Activated naive CD8-positive, alpha-beta T cell treated with anti-CD3 and anti-CD28 coated beads, Interleukin-2, amount 50 U/mL, for 16 hours (primary cell): ENCODE measurements at regions not wholly inside any gene's neighbourhood (a gene's known extent, or its start where the extent isn't known, plus 50 kb on each side); places are given as distances from the start of the nearest gene placed in this dataset.

ENCODE experiments used
- DNase-seq: peaks from one replicate; pipeline ENCODE4 v3.0.0-alpha.2; 2020; ENCODE audit warnings: low read depth, low spot score

DNA sequence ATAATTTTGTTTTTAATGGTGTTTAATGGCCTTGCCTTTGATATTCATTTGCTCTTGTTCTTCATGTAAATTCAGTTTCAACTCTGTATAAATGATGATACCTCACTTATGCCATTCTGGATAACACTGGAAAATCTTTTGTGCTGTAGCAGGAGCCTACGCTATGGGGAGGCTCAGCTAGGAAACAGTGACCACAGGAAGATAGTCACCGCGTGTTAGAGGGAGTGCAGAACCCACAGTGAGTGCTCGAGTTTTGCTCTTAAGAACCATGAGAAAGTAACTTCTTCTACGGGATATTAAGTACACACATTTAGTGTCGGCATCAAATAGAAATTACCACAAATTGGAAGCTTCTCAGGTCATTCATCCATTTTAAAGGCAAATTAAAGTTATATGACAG, 143.9 kb downstream of the IRX2 start:
- DNase-seq, result no peak

DNA sequence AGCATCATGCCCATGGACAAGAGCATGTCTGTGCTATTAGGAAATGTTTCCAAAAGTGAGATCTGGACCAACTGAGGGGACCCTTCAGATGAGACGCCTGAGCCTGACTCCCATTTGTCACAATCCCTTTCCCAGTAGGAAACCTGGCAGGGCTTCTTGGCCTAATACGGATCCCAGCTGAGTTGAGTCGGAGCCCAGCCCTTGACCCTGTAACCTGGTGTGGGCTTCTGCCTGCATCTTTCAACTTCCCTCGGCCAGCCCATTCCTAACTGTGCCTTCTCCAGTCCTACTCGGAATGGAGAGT, 148.3 kb downstream of the IRX2 start:
- DNase-seq, result no peak

DNA sequence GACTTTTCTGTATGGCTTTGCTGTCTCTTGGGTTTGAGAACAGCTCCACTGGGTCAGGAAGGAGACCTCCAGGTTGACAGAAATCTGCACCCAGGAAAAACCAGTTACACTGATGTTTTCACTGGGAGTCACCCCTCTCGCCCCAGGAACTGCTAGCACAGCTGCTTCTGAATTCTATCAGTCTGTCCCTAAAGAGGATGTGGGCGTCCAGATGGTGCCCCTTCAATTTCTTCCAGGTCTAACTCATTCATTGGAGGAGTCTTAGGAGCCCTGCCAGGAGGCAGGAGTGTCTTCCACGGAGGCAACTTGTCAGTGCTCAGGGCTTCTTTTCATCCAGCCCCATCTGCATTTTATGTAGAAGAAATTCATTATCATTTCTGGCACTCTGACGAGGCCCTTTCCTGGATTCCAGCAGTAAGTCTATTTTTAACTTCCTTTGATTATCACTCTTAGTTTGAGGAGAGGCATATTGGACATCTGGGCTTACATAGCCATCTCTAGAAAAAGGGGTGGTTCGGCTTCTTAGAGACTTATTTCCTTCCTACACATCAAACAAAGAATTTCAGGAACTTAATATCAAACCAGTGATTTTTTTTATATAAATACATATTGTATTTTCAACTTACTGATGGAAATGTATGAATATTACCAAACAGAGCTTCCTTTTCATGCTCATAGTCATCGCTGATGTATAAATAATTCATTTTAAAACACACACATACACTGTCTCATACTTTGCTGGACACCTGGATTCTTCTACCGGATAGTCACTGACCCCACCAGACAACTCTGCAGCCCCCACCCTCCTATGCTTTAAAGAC, 148.8 kb downstream of the IRX2 start:
- DNase-seq, result no peak

DNA sequence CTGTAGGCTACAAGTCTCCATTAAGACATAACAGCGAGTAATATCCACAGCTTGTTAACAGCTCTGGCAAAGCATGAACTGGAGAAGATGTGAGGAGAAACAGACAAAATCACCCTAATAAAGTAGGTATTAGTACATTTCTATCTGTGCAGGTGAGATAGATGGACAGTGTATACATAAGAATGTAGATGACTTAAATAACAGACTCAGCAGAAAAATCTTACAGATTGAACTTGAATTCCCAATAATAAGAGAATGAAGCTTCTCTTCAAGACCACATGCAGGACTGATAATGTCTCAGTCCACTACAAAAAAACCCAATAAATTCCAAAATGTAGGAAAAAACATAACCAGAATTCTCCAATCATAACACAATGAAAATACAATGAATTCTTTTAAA, 153.0 kb downstream of the IRX2 start:
- DNase-seq, result no peak

DNA sequence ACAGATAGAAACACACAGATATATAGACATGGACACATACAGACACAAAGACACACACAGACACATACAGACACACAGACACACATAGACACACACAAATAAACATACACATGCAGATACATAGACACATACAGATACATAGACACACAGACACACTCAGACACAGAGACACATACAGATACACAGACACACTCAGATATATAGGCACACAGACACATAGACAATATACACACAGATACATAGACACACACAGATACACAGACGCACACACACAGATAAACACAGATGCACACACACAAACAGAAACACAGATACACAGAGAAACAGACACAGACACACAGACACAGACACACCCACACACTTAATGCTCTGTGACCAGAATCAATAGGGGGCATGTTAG, 156.8 kb downstream of the IRX2 start:
- no peak for DNase-seq

DNA sequence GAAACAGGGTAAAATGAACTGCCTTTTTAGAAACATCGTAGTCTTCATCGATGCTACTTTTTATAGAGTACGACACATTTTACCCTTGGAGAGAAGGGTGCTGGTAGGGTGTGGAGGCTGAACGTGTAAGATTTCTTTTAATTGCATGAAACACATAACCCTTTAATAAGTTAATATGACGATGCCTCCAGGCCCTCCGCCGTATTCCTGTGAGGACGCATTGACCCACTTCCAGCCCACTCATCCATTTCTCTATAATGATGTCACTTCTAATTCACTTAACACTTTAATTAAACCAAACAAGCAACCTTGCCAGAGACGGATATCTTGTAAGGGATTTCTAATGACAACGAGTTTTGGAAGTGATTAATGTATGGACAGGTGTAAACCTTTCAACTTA, 158.7 kb downstream of the IRX2 start:
- DNase-seq, result no peak

DNA sequence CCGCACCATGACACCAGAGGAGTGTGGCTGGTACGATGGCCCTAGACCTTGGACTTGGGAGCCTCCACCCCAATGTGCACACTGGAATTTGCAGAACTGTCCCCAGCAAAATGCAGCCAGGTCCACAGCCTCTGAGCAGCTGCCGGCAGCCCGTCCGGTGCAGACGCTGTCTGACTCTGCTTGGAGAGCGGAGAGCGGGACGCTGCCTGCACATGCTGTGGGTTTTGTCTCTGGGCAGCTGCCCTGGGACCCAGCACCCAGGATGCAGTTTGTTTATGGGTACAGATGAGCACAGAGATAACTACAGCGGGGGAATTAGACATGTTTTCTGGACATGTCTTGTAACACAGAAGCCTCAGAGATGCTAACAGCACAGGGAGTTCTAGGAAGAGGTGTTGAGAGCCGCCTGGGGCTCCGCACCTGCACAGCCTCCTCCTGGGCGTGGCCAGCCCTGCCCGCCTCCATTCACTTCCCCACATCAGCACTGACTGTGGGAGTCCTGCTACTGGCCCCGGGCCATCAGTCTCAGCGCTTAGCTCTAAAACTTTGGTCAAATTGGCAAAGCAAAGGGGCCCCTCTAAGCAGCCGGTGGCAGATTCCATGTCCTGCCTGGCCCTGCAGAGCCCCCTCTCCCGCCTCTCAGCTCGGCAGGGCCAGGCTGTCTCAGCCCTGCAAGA, 159.6 kb downstream of the IRX2 start:
- DNase-seq, result no peak

DNA sequence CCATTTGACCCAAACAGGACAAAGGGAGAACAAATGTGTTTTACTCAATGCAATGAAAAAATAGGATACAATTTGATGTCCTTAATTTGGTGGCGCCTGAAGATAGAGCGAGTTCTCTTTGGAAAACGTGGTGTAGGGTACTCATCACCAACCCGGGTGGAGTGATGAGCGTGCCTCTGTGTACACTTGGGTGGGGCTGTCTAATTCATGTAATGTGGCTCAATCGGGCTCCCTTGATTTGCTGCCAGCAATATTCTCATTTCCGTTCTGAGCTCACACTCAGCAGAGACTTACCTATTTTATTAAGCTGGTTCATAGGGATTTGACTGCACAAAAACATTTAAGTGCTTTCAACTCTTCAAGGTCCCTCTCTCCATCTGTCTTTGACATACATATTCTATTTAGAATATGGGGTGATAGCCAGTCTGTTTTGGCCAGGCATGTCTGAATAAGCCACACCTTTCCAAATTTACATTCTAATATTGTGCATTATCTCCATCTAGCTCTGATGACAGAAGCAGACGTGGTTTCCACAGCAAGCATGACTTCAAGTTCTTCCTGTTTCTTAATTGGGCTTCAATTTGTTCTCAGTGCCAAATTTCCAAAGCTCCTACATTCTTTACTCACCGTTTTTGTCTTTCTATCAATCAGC, 162.5 kb downstream of the IRX2 start:
- DNase-seq, result no peak

DNA sequence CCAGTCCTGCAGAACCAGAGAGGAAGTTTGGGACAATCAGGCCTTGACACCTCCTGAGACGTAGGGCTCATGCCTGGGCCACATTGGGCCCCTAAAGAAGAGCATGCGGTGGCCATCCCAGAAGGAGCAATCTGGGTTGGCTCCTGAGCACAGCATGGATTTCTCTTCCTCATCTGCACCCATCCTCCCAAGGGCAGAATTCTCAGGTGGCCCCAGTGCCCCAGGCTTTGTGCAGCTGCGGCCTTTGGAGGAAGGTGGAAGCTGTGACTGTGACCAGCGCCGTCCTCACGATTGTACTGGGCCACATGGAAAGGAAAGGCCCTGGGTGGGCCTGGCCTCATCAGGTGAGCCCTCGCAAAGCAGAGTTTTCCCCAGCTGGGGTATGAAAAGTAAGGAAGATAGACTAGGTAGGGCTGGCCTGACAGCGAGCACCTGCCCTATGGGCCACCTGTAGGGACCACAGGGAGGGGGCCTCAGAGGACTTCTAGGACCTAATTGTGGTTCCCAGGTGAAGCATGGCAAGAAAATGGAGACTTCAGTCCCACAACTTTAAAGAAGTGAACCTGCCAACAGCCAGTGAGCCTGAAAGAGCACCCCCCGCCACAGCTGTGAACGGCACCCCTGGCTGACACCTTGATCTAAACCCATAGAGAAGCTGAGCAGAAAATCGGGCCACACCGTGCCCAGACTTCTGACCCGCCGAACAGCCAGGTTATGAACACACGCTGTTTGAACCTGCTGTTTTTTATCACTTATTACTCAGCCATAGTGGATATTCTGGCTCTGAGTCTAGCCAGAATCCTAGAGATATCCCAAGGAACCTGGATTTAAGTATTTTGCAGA, 164.1 kb downstream of the IRX2 start:
- no peak for DNase-seq

DNA sequence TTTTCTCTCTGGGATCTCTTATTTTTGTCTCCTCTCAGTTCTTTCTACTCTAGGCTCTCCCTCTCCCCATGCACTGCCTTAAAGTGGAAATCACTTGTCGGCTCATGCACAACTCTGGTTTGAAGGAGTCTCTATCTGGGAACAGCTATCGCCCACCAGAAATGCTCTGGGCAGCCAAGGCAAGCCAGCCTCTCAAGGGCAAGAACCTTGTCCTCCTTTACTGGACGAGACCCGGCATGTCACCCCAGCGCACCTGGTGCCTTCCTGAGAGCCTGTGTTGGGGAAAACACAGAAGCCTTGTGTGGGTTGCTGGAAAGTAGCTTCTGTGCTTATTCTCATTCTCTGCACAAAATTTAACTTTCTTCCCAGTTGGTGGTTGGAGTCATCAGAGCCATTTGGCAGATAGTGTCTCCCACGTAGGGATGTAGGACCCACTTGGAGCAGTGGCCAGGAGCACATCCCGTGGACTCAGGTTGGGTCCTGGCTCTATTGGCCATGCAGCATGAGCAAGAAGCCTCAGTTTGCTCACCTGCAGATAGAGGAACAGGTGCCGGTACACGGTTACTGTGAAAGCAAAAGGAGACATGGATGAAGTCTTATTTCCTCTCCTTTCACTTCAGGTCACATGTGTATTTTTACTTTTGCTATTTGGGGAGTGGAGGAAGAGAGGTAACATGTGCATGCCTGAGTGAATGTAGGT, 165.3 kb downstream of the IRX2 start:
- no peak for DNase-seq

DNA sequence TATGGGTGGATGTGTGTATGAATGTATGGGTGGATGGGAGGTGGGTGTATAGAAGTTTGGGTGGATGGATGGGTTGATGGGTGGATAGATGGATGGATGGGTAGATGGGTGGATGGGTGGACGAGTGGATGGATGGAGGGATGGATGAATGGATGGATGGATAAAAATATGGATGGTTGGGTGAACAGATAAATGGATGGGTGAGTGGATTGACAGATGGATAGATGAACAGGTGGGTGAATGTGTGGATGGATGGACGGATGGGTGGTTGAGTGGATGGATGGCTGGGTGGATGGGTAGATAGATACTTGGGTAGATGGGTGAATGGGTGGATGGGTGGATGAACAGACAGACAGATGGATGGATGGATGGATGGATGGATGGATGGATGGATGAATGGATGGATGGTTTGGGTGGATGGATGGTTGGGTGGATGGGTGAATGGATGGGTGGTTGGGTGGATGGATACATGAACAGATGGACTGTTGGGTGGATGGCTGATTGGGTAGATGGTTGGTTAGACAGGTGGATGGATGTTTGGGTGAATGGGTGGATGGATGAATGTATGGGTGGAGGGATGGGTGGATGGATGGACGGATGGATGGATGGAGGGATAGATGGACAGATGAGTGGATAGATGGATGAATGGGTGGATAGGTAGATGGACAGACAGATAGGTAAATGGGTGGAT, 166.8 kb downstream of the IRX2 start:
- DNase-seq, result no peak

DNA sequence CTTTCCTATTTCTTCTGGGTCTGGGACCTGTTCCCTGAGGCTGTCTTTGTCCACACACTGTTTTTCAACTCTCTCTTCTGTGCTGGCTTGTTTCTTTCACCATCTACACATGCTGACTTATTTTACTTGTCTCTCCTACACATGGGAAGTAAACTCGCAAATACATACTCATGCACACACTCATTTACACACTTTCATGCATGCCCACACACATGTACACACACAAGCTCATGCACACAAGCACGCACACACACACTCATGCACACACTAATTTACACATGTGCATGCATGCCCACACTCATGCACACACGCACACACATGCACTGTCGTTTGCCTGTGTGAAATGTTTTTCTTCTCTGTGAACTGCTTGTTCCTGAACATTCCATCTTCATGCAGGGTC, 169.0 kb downstream of the IRX2 start:
- no peak for DNase-seq

DNA sequence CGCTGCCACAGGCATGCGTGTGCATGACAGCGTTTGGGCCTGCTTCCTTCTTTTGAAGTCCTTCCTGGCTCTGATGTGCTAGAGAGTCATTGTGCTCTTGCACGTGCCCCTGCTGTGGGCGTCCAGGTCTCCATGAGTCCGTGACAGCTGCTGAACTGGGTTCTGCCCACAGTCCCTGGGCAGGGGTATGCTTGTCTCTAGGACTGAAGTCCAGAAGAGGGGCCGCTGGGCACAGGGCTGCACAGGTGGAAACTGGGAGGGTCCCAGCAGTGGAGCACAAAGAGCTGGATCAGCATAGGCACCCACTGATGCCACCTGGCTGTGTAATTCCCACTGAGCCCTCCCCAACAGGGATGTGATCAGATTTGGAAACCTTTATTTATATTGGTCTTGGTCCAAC, 169.4 kb downstream of the IRX2 start:
- DNase-seq, result no peak

DNA sequence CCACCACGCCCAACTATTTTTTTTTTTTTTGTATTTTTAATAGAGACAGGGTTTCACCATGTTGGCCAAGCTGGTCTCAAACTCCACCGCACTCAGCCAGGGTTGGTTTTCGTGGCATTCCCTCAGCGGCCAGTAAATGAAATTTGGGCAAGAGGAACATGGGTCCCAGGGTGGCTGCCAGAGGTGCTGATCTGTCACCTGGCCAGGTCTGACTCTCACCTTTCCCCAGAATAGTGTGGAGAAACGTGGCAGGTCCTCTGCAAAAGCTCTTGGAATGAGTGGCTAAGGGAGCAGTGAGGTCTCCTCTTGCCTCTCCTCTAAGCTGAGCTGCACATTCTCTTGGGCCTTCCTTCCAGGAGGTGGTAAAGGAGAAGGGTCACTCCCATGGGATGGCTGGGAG, 170.1 kb downstream of the IRX2 start:
- no peak for DNase-seq

DNA sequence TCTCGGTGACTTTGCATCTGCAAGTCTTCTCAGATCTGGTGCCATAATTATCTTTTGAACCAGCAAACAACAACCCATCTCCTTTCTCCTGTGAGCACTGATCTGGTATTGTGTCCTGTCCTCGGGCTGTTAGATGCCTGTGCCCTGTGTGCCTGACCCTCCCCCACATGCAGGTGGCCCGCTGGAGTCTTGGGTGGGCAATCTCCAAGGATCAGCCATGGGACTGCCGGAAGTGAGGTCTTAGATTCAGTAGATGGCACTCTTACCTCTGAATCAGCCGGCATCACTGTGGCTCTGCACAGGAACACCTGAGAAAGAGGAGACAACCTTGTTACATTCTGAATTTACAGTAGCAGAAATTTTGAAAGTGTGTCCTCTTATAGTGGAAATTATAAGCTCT, 172.4 kb downstream of the IRX2 start:
- DNase-seq, result no peak

DNA sequence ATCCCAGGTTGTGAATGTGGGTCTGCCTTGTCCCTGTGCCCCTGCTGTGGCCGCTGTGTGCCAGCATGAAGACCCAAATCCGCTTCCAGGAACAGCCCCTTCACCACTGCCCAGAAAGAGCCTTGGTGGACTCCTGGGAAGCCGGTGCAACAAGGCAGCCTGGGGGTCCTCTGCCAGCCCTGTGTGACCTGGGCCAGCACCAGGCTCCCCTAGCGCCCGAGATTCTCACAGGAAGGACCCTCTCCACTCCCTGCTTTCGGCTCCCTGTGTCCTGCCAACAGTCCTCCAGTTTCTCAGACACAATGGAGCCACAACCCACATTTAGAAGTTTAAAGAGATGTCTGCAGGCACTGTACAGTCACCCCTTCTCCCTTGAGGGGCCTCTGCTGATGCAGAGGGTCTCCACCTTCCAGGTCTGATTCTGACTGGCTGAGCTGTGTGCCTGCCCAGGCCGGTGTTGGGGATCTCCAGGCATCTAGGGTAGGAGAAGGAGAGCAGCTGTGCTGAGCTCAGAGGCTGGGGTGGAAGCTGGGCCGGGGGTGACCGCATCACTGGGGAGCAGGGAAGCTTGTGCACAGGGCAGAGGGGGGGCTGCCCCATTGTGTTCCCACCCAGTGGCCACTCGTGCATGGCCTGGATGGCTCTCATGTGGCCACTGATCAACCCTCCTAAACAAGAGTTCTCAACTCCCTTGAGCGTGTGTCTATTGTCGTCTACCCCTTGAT, 174.0 kb downstream of the IRX2 start:
- DNase-seq, result no peak

DNA sequence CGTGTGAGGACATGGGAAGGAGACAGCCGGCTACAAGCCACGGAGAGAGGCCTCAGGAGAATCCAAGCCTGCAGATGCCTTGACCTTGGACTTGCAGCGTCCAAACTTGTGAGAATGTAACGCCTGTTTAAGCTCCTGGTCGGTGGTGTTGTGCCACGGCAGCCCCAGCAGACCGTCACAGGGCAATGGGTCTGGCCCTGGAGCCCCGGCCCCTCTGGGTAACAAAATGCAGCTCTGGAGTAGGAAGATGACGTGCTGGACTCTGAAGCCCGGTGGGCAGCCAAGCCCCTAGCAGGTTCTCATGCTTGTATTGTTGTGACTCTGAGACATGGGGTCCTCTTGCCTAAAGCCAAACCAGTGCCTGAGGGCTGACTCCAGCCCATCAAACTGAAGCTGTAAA, 174.7 kb downstream of the IRX2 start:
- no peak for DNase-seq

DNA sequence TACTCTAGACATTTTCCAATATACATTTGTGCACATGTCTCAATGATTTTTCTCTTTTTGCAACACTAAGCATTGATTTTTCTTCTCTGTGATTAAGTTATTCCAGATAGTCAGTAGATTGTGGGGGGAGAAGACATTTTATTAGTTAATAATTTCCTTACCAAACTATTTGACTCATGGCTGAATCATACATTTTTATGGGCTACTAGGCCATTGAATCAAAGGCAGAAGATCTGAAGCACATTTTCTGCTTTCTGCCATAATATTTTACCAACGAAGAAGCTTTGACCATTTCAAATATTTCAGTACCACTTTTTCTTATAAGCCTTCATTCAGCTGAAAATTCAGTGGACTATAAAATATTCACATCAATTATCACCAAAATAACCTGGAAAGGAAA, 175.6 kb downstream of the IRX2 start:
- no peak for DNase-seq

DNA sequence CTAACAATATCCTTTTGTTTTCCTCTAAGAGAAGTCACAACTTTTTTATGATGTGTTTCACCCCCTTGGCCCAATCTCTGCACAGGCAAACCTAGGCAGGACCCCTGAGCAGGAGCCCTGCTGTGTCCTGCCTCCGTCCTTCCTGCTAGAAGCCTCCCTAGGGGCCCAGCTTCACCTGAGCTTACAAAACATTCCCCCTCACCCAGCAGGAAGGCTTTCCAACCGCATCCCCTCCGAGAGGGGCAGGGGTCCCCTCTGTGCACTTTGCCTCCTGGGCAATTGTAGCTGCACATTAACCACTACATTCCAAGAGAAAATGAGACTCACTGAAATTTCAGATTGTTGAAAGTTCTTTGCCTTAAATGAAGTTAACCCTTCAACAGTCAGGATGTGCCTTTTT, 176.2 kb downstream of the IRX2 start:
- DNase-seq, result no peak

DNA sequence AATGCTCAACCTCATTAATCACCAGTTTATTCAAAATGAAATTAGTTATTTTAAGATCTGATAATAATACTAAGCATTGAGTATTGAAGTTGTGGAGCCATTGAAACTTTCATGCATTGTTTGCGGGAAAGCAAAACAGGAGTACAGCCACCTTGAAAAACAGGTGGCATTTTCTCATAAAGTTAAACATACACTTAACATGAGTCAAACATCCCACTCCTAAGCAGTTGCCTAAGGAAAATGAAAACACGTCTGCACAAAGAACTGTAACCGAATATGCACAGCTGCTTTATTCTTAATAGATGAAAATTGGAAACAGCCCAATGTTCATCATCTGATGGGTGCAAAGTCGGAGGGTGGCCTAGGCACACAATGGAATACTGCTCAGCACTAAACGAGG, 177.3 kb downstream of the IRX2 start:
- no peak for DNase-seq
